Stimulated activated effector memory CD8-positive, alpha-beta T cell treated with anti-CD3 and anti-CD28 coated beads, Interleukin-12 subunit alpha, Interleukin-12 subunit beta, amount 100 ng/mL, for 72 hours (primary cell): ENCODE measurements at regions not wholly inside any gene's neighbourhood (a gene's known extent, or its start where the extent isn't known, plus 50 kb on each side); places are given as distances from the start of the nearest gene placed in this dataset.

ENCODE experiments used
- ATAC-seq: fragments of 150-1000 bp; cut with Tn5 transposase; 2 replicates; pipeline ENCODE4 v1.10.0; 2021
- DNase-seq, 2 donors: peaks; one replicate each; pipeline ENCODE4 v3.0.0; 2021 to 2022; ENCODE audit warnings: low spot score in 2 of 2
- H3K27ac Mint-ChIP-seq: one replicate; pipeline ENCODE4 v1.8.0; 2022; ENCODE audit warnings: mild to moderate bottlenecking, mixed read lengths
- H3K36me3 Mint-ChIP-seq: one replicate; pipeline ENCODE4 v1.8.0; 2022; ENCODE audit warnings: mild to moderate bottlenecking, mixed read lengths
- H3K4me1 Mint-ChIP-seq: one replicate; pipeline ENCODE4 v1.8.0; 2022; ENCODE audit warnings: mixed read lengths
- H3K4me3 Mint-ChIP-seq: one replicate; pipeline ENCODE4 v1.8.0; 2022; ENCODE audit warnings: mild to moderate bottlenecking, mixed read lengths
- H3K9me3 Mint-ChIP-seq: one replicate; pipeline ENCODE4 v1.8.0; 2022; ENCODE audit warnings: mixed read lengths

- ATAC-seq (peak; percentile 31), DNase-seq (no peak)
- no peak overlapping the region for H3K27ac Mint-ChIP-seq
- no peaks in the 10 kb centered on the region for H3K9me3 Mint-ChIP-seq
- H3K4me1 Mint-ChIP-seq = peaks cover 22% of the 10 kb centered on the region
- no peaks in the 10 kb centered on the region for H3K36me3 Mint-ChIP-seq
- peak overlapping the region; percentile 26 for H3K4me3 Mint-ChIP-seq
Observed at GRCh38 chr9:99368341-99369326, 146.6 kb downstream of the SEC61B start.

GRCh38 chr9:99369327-99369722 lies 147.2 kb downstream of the SEC61B start:
- no peaks in the 10 kb centered on the region for H3K36me3 Mint-ChIP-seq
- no peak overlapping the region for H3K4me3 Mint-ChIP-seq
- H3K4me1 Mint-ChIP-seq = peaks cover 22% of the 10 kb centered on the region
- H3K9me3 Mint-ChIP-seq = no peaks in the 10 kb centered on the region
- ATAC-seq = no peak
- DNase-seq = no peak
- H3K27ac Mint-ChIP-seq = no peak overlapping the region

- H3K4me1 Mint-ChIP-seq = peaks cover 22% of the 10 kb centered on the region
- ATAC-seq = no peak
- no peak overlapping the region for H3K4me3 Mint-ChIP-seq
- H3K27ac Mint-ChIP-seq = no peak overlapping the region
- no peaks in the 10 kb centered on the region for H3K36me3 Mint-ChIP-seq
- no peak for DNase-seq
- no peaks in the 10 kb centered on the region for H3K9me3 Mint-ChIP-seq
Observed at GRCh38 chr9:99370376-99370775, 148.3 kb downstream of the SEC61B start.

DNA sequence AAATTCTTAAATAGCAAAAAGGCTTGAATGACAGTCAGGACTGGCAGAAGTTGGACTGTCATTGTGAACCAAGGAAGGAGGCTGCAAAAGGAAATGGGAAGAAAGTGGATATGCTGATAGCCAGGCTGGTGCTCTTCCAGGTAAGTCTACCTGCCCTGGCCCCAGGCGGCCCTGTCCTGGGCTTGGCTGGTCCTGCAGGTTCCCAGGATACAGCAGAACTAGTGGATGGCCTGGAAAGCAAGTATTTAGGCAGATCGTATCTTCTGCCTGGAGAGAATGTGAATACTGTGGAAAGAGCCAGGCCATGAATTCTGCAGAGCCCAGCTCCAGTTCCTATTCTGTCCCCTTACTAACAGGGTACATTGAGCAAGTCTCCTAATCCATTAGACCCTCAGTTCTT lies 149.3 kb downstream of the SEC61B start:
- H3K9me3 Mint-ChIP-seq = no peaks in the 10 kb centered on the region
- no peak overlapping the region for H3K27ac Mint-ChIP-seq
- no peak for ATAC-seq
- no peaks in the 10 kb centered on the region for H3K36me3 Mint-ChIP-seq
- H3K4me1 Mint-ChIP-seq = peaks cover 22% of the 10 kb centered on the region
- no peak for DNase-seq
- H3K4me3 Mint-ChIP-seq = no peak overlapping the region

DNA sequence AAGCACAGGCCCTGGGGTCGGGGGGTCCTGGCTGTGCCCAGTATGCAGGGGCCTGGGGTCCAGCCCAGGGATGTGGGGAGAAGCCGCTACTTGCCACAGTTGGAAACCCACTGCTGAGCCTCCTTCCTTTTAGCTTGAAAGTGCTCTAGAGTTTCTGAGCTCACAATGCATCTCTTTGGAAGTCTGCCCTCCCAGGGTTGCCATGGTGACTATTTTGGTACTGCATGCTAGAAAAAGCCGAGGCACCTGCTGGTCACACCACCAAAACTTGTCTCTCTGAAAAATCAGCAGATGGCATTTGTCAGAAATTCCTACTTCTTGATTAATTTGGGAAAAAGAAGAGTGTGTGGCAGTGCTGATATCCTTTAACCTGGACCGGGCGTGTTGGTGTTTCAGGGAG lies 151.8 kb downstream of the SEC61B start:
- DNase-seq (no peak), ATAC-seq (no peak)
- no peak overlapping the region for H3K27ac Mint-ChIP-seq
- peaks cover 11% of the 10 kb centered on the region for H3K4me1 Mint-ChIP-seq
- H3K4me3 Mint-ChIP-seq = no peak overlapping the region
- H3K9me3 Mint-ChIP-seq = no peaks in the 10 kb centered on the region
- no peaks in the 10 kb centered on the region for H3K36me3 Mint-ChIP-seq

DNA sequence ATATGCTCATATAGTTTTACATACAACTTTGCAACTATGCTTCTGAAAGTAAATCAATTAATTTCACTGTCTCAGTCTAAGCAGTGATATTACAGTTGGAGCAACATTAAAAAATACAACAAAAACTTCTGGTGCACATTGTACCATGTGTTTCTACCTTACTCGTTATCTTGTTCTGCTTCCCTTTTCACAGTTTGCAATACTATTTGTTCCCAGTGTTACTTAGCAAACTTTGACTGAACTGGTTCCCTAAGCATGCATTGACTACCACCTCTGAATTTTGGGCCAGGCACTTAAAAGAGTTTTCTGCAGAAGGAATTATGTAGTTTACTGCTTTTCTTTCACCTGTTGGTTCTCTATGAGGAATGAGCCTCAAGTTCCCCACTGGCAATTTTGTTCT lies 152.7 kb downstream of the SEC61B start:
- ATAC-seq (no peak), DNase-seq (no peak)
- no peaks in the 10 kb centered on the region for H3K9me3 Mint-ChIP-seq
- no peak overlapping the region for H3K27ac Mint-ChIP-seq
- peaks cover 2% of the 10 kb centered on the region for H3K4me1 Mint-ChIP-seq
- no peaks in the 10 kb centered on the region for H3K36me3 Mint-ChIP-seq
- H3K4me3 Mint-ChIP-seq = no peak overlapping the region

DNA sequence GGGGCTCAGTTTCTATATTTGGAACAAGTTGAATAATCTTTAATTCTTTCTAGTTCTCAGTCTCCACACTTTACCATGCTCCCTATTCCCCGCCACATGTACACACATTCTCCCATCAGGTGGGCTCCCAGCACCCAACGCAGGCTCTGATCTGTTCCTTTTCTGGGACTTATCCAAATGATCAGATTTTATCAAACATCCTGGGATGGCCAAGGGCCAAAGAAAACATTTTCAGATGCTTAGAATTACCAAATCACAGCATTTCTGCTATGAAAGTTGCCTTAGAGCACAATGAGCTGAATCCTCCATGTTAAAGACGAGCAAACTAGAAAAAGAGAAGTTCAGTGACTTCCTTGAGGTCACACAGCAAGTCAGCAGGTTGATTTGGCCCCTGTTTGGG lies 153.4 kb downstream of the SEC61B start:
- H3K4me1 Mint-ChIP-seq = no peaks in the 10 kb centered on the region
- H3K27ac Mint-ChIP-seq = no peak overlapping the region
- ATAC-seq (no peak), DNase-seq (no peak)
- H3K9me3 Mint-ChIP-seq = no peaks in the 10 kb centered on the region
- no peak overlapping the region for H3K4me3 Mint-ChIP-seq
- no peaks in the 10 kb centered on the region for H3K36me3 Mint-ChIP-seq

GRCh38 chr9:99377790-99378775 lies 156.0 kb downstream of the SEC61B start:
- H3K27ac Mint-ChIP-seq = no peak overlapping the region
- no peaks in the 10 kb centered on the region for H3K4me1 Mint-ChIP-seq
- no peak overlapping the region for H3K4me3 Mint-ChIP-seq
- H3K9me3 Mint-ChIP-seq = no peaks in the 10 kb centered on the region
- H3K36me3 Mint-ChIP-seq = no peaks in the 10 kb centered on the region
- no peak for ATAC-seq
- DNase-seq = no peak

DNA sequence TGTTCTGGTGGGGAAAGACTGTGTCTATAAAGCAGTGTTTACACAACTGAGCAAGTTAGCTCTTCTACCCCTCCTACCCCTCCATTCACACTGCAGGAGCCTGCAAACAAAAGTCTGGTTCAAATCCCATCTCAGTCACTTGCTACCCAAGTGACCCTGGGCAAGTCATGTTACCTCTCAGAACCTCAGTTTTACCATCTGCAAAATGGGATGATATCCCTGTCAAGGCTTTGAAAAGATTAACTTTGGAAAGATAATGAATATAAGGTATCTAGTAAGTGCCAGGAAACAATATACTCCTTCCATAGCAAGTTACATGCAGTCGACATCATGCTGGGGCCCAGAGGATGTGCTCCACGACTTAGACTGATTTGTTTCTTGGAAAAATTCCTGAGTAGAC lies 161.5 kb downstream of the SEC61B start:
- Mint-ChIP-seq H3K4me3 (no peak overlapping the region), H3K4me1 (no peaks in the 10 kb centered on the region), H3K27ac (no peak overlapping the region), H3K9me3 (no peaks in the 10 kb centered on the region), H3K36me3 (no peaks in the 10 kb centered on the region)
- ATAC-seq (no peak), DNase-seq (no peak)

- Mint-ChIP-seq H3K36me3 (no peaks in the 10 kb centered on the region), H3K27ac (no peak overlapping the region)
Observed at GRCh38 chr9:99385215-99385614, 163.1 kb downstream of the SEC61B start.

DNA sequence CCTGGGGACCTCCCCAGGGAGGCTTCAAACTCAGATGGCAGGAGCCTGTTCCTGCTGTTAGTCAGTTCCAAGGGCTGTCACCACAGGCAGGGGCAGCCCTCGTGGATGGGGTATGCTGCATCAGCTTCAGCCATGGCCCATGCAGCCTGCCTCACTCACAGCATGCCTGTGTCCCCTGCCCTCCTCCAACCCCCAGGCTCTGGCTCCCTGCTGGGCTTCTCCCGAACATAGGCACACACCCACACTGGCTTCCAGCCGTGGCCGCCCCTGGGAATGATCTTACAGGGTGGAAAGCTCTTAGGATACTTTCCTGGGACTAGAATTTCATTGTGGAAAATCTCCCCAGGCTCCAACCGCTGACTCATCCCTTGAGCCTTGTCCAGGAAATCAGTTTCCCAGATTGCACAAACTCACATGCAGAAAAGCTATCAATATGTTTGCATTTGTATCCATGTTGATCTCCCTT lies 163.8 kb downstream of the SEC61B start:
- H3K4me1 Mint-ChIP-seq = no peaks in the 10 kb centered on the region
- DNase-seq = no peak
- H3K36me3 Mint-ChIP-seq = no peaks in the 10 kb centered on the region
- no peak overlapping the region for H3K27ac Mint-ChIP-seq
- H3K9me3 Mint-ChIP-seq = no peaks in the 10 kb centered on the region
- no peak for ATAC-seq
- H3K4me3 Mint-ChIP-seq = no peak overlapping the region

More at GRCh38 chr9:99385215-99385614, 163.1 kb downstream of the SEC61B start:
- Mint-ChIP-seq H3K4me1 (no peaks in the 10 kb centered on the region), H3K9me3 (no peaks in the 10 kb centered on the region), H3K4me3 (no peak overlapping the region)
- ATAC-seq (no peak), DNase-seq (no peak)

GRCh38 chr9:99387431-99387830 lies 165.3 kb downstream of the SEC61B start:
- Mint-ChIP-seq H3K4me3 (no peak overlapping the region), H3K36me3 (no peaks in the 10 kb centered on the region), H3K4me1 (no peaks in the 10 kb centered on the region), H3K27ac (no peak overlapping the region), H3K9me3 (no peaks in the 10 kb centered on the region)
- DNase-seq (no peak), ATAC-seq (no peak)

- DNase-seq (no peak), ATAC-seq (no peak)
- H3K9me3 Mint-ChIP-seq = no peaks in the 10 kb centered on the region
- H3K4me1 Mint-ChIP-seq = no peaks in the 10 kb centered on the region
- H3K36me3 Mint-ChIP-seq = no peaks in the 10 kb centered on the region
- no peak overlapping the region for H3K4me3 Mint-ChIP-seq
- H3K27ac Mint-ChIP-seq = no peak overlapping the region
Observed at GRCh38 chr9:99389087-99390033, 167.3 kb downstream of the SEC61B start.

DNA sequence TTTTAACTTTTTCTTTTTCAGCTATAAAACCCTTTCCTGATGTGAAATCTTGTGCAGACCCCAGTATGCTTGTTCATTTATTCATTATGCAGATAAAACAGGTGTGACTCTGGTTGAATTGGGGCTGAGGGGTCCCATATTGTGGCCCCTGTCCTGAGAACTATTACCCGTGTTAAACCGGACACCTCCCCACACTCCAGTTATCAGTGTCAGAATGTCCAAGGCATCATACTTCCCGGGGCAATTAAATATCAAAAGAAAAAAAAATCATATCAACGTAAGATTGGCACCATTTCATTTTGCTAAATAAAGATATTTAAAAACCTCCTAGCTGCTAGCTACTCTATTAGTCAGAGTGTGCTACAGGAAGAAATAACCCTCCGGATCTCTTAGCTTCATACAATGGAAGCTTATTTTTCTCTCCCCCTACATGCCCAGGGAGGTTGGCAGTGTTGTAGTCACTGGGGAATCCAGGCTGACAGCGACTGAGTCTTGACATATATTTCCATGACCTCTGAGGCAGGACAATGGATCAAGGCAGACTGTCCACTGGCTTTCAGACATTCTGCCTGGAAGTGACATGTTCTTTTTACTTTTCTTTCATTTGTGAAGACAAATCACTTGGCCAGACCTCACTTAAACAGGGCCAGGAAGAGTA lies 170.0 kb downstream of the SEC61B start:
- no peak for ATAC-seq
- Mint-ChIP-seq H3K36me3 (no peaks in the 10 kb centered on the region), H3K4me3 (no peak overlapping the region), H3K9me3 (no peaks in the 10 kb centered on the region), H3K27ac (no peak overlapping the region), H3K4me1 (no peaks in the 10 kb centered on the region)
- DNase-seq = no peak
